Neural crest cell (in vitro differentiated cells): ENCODE measurements at regions not wholly inside any gene's neighbourhood (a gene's known extent, or its start where the extent isn't known, plus 50 kb on each side); places are given as distances from the start of the nearest gene placed in this dataset.
"Not testable (repeated sequence)": the region's sequence is repeated elsewhere in the genome, so short reads cannot be mapped to it uniquely, and the experiment has no call there.

Source experiments
- DNase-seq: peaks from one replicate; pipeline ENCODE4 v3.0.0; 2021; ENCODE audit warnings: low read depth, mixed read lengths, low spot score
- H3K27ac Mint-ChIP-seq: one replicate; pipeline ENCODE4 v1.8.0; 2021; ENCODE audit warnings: mild to moderate bottlenecking, mixed read lengths; ENCODE audit not compliant: unreplicated experiment
- H3K27me3 Mint-ChIP-seq: 2 replicates; pipeline ENCODE4 v1.8.0; 2021; ENCODE audit warnings: low read depth, mild to moderate bottlenecking, mixed read lengths
- H3K36me3 Mint-ChIP-seq: 2 replicates; pipeline ENCODE4 v1.8.0; 2021; ENCODE audit warnings: low read depth, mild to moderate bottlenecking, mixed read lengths
- H3K4me1 Mint-ChIP-seq: 2 replicates; pipeline ENCODE4 v1.8.0; 2021; ENCODE audit warnings: mixed read lengths
- H3K4me3 Mint-ChIP-seq: one replicate; pipeline ENCODE4 v1.8.0; 2021; ENCODE audit warnings: mild to moderate bottlenecking, mixed read lengths
- H3K9me3 Mint-ChIP-seq: 2 replicates; pipeline ENCODE4 v1.8.0; 2021; ENCODE audit warnings: mixed read lengths
- TF ChIP-seq, protein P1 (sequence below): fragments of 200-600 bp; sonication (generic); conservative IDR thresholded peaks from 2 replicates; pipeline ENCODE4 v1.5.0; 2021; ENCODE audit warnings: antibody characterized with exemption, mild to moderate bottlenecking

DNA sequence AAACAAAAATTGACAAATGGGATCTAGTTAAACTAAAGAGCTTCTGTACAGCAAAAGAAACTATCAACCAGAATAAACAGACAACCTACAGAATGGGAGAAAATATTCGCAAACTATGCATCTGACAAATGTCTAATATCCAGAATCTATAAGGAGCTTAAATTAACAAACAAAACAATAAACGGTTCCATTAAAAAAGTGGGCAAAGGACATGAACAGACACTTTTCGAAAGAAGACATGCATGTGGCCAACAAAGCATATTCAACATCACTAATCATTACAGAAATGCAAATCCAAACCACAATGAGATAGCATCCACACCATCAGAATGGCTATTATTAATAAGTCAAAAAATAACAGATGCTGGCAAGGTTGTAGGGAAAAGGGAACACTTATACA is 50.5 kb upstream of the MED13L start:
- peaks cover 11% of the 10 kb centered on the region for H3K4me1 Mint-ChIP-seq
- DNase-seq, H3K4me3 Mint-ChIP-seq, H3K36me3 Mint-ChIP-seq, H3K27ac Mint-ChIP-seq, H3K27me3 Mint-ChIP-seq, H3K9me3 Mint-ChIP-seq: not testable (repeated sequence)

DNA sequence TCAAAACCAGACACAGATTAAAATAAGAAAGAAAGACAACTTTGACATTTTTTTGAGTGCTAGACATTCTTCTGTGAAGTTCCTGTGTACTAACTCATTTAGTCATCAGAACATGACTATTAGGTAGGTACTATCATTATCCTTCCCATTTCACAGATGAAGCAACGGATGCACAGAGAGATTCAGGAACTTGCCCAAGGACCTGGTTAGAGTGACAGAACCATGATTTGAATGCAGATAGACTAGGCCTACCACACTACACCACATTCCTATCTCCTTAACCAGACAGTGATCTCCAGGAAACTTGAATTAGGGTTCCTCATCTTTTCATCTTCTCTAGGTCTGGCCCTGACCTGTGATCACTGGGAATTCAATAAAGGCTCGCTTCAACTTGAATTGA is 54.4 kb upstream of the MED13L start:
- H3K4me3 Mint-ChIP-seq: no peak overlapping the region
- H3K27me3 Mint-ChIP-seq: no peaks in the 10 kb centered on the region
- peaks cover 17% of the 10 kb centered on the region for H3K4me1 Mint-ChIP-seq
- TF ChIP-seq, protein P1, sequence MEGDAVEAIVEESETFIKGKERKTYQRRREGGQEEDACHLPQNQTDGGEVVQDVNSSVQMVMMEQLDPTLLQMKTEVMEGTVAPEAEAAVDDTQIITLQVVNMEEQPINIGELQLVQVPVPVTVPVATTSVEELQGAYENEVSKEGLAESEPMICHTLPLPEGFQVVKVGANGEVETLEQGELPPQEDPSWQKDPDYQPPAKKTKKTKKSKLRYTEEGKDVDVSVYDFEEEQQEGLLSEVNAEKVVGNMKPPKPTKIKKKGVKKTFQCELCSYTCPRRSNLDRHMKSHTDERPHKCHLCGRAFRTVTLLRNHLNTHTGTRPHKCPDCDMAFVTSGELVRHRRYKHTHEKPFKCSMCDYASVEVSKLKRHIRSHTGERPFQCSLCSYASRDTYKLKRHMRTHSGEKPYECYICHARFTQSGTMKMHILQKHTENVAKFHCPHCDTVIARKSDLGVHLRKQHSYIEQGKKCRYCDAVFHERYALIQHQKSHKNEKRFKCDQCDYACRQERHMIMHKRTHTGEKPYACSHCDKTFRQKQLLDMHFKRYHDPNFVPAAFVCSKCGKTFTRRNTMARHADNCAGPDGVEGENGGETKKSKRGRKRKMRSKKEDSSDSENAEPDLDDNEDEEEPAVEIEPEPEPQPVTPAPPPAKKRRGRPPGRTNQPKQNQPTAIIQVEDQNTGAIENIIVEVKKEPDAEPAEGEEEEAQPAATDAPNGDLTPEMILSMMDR: no peak
- no peak for DNase-seq
- no peaks in the 10 kb centered on the region for H3K36me3 Mint-ChIP-seq
- peaks cover 6% of the 10 kb centered on the region for H3K9me3 Mint-ChIP-seq
- H3K27ac Mint-ChIP-seq: no peak overlapping the region

DNA sequence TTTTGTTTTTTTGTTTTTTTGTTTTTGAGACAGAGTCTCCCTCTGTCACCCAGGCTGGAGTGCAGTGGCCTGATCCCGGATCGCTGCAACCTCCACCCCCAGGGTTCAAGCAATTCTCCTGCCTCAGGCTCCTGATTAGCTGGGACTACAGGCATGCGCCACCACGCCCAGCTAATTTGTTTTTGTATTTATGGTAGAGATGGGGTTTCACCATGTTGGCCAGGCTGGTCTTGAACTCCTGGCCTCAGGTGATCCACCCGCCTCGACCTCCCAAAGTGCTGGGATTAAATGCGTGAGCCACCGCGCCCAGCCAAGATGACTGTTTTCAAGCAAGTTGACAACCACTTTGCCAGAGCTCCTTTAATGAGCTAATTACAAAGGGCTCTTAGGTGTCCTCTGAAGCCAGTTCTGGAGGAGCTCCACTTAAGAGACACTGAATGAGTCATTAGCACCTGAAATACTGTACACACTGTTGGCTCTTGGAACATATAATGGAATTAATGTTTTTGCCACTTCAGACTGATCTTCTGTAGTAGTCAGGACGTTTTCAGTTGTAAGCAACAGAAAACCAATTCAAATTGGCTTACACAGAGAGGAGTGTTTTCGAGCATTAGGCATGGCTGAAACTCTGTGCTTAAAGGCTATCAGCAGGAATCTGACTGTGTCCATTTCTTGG is 55.4 kb upstream of the MED13L start:
- H3K9me3 Mint-ChIP-seq: peaks cover 3% of the 10 kb centered on the region
- no peak for DNase-seq
- no peak overlapping the region for H3K27ac Mint-ChIP-seq
- no peak overlapping the region for H3K4me3 Mint-ChIP-seq
- no peaks in the 10 kb centered on the region for H3K36me3 Mint-ChIP-seq
- H3K4me1 Mint-ChIP-seq: peaks cover 26% of the 10 kb centered on the region
- no peaks in the 10 kb centered on the region for H3K27me3 Mint-ChIP-seq
- TF ChIP-seq, protein P1: no peak

DNA sequence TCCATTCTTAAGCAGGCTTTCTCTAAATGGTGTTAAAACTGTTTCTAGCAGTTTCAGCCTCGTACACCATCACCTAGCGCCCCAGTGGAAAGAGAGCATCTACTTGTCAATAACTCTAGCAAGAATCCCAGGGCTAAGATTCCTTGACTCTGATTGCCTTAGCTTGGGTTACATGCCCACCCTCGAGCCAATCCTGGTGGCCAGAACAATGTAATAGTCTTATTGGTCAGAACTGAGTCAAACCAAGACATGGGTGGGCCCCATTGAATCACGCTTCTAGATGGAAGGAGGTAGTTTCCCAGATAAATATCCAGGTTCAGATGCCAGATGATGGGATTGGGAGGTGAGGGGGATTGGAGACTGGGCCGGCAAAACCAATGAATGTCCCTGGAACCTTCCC is 55.9 kb upstream of the MED13L start:
- peaks cover 32% of the 10 kb centered on the region for H3K4me1 Mint-ChIP-seq
- no peaks in the 10 kb centered on the region for H3K36me3 Mint-ChIP-seq
- DNase-seq: no peak
- no peak overlapping the region for H3K27ac Mint-ChIP-seq
- H3K27me3 Mint-ChIP-seq: no peaks in the 10 kb centered on the region
- no peak overlapping the region for H3K4me3 Mint-ChIP-seq
- peaks cover 2% of the 10 kb centered on the region for H3K9me3 Mint-ChIP-seq
- TF ChIP-seq, protein P1: no peak

DNA sequence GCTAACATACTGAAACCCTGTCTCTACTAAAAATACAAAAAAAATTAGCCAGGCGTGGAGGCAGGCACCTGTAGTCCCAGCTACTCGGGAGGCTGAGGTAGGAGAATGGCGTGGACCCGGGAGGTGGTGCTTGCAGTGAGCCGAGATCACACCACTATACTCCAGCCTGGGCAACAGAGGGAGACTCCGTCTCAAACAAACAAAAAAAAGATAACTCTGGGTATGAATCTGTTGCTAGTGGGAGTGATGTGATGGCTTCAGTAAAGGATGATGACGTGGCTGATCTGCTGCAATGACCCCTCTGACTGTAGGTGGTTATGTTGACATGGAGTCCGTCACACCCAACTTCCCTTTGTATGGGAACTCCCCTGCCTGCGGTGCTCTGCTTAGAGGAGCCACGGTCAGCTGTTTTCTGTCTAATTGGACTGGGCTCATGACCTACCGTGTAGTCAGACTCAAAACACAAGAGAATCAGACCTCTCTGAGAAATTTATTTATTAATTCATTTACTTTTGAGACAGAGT is 59.1 kb upstream of the MED13L start:
- Mint-ChIP-seq H3K36me3 (no peaks in the 10 kb centered on the region), H3K27me3 (no peaks in the 10 kb centered on the region), H3K4me1 (peaks cover 46% of the 10 kb centered on the region), H3K4me3 (no peak overlapping the region), H3K9me3 (no peaks in the 10 kb centered on the region), H3K27ac (no peak overlapping the region)
- TF ChIP-seq, protein P1: no peak
- no peak for DNase-seq

DNA sequence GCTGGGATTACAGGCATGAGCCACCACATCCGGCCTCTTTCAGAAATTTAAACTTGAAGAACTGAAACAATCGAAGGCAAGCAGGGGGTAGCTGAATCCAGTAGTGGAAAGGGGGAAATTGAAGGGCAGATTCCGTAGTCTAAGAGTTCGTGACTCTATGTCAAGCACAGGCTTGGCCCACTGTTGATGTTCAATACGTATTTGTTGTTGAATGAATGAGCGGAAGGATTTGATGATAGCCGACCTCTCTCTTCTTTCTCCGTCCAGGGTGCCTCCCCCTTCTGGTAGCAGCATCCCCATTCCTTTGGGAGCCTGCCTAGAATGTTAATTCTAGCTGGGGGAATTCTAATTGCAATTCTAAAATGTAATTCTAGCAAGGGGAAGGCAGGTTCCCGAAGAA is 59.8 kb upstream of the MED13L start:
- TF ChIP-seq, protein P1: no peak
- H3K27ac Mint-ChIP-seq: no peak overlapping the region
- H3K36me3 Mint-ChIP-seq: no peaks in the 10 kb centered on the region
- peaks cover 3% of the 10 kb centered on the region for H3K9me3 Mint-ChIP-seq
- H3K27me3 Mint-ChIP-seq: no peaks in the 10 kb centered on the region
- H3K4me1 Mint-ChIP-seq: peaks cover 44% of the 10 kb centered on the region
- H3K4me3 Mint-ChIP-seq: no peak overlapping the region
- no peak for DNase-seq
